ENCODE measurements at regions not wholly inside any gene's neighbourhood (a gene's known extent, or its start where the extent isn't known, plus 50 kb on each side); places are given as distances from the start of the nearest gene placed in this dataset.

GRCh38 chr5:51487952-51488351 is 104.7 kb downstream of the ISL1 start:
- TF ChIP-seq CTCF (IDR thresholded peaks at IDR 0.05) = no peak
- no peak for TF ChIP-seq POLR2A (IDR thresholded peaks at IDR 0.05)

Measured in lower leg skin (tissue), 3 donors.